Parathyroid adenoma (tissue), 2 donors: ENCODE measurements at regions not wholly inside any gene's neighbourhood (a gene's known extent, or its start where the extent isn't known, plus 50 kb on each side); places are given as distances from the start of the nearest gene placed in this dataset.

Experiments
- H2AFZ ChIP-seq: fragments of 300-600 bp; sonication (generic); one replicate; pipeline ENCODE4 v1.7.0; 2017; ENCODE audit warnings: antibody characterized with exemption, mild to moderate bottlenecking
- H3K27ac ChIP-seq: fragments of 300-600 bp; sonication (generic); one replicate; pipeline ENCODE4 v1.7.0; 2017
- H3K27me3 ChIP-seq: fragments of 300-600 bp; sonication (generic); one replicate; pipeline ENCODE4 v1.7.0; 2017; ENCODE audit warnings: low read length; ENCODE audit not compliant: control insufficient read depth, insufficient read depth
- H3K36me3 ChIP-seq: fragments of 300-600 bp; sonication (generic); one replicate; pipeline ENCODE4 v1.7.0; 2017; ENCODE audit warnings: low read length; ENCODE audit not compliant: control insufficient read depth, insufficient read depth
- H3K4me1 ChIP-seq: fragments of 300-600 bp; sonication (generic); one replicate; pipeline ENCODE4 v1.7.0; 2017; ENCODE audit warnings: control low read depth
- H3K4me2 ChIP-seq: fragments of 300-600 bp; sonication (generic); one replicate; pipeline ENCODE4 v1.7.0; 2017; ENCODE audit warnings: low read length
- H3K4me3 ChIP-seq: fragments of 300-600 bp; sonication (generic); one replicate; pipeline ENCODE4 v1.7.0; 2017; ENCODE audit warnings: low read depth, low read length
- H3K79me2 ChIP-seq: fragments of 300-600 bp; sonication (generic); one replicate; pipeline ENCODE4 v1.7.0; 2017; ENCODE audit warnings: control low read depth
- H3K9ac ChIP-seq: fragments of 300-600 bp; sonication (generic); one replicate; pipeline ENCODE4 v1.7.0; 2017; ENCODE audit warnings: mild to moderate bottlenecking
- H3K9me3 ChIP-seq: fragments of 300-600 bp; sonication (generic); one replicate; pipeline ENCODE4 v1.7.0; 2017; ENCODE audit warnings: low read length; ENCODE audit not compliant: control insufficient read depth
- TF ChIP-seq, protein P1 (sequence below): fragments of 300-600 bp; sonication (generic); IDR thresholded peaks from one replicate; pipeline ENCODE4 v1.7.0; 2017; ENCODE audit warnings: antibody characterized with exemption, mild to moderate bottlenecking
- donor health status: primary hyperparathyroidism.

DNA sequence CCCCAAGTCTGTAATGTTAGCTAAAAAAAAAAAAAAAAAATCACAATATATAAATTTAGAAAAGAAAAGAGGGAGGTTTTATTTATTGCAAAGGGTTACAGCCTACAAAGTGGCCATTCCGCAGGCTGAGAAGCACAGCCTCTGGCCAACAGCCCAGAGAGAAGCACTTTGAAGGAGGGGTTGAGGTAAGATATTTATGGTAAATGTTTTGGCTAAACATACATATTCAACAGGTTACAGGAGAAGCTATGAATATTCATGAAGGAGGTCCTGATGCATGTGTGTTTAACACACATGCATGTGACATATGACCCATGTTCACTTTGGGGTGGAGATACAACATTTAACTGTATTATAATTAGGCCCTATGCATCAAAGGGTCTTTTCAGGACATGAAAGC lies 158.5 kb downstream of the TMEM114 start:
- H3K27me3 ChIP-seq, result no peaks in the 10 kb centered on the region
- H3K9ac ChIP-seq, result no peak overlapping the region
- no peak overlapping the region for H2AFZ ChIP-seq
- H3K36me3 ChIP-seq, result no peaks in the 10 kb centered on the region
- H3K79me2 ChIP-seq, result no peaks in the 10 kb centered on the region
- H3K4me3 ChIP-seq, result no peak overlapping the region
- TF ChIP-seq, protein P1, sequence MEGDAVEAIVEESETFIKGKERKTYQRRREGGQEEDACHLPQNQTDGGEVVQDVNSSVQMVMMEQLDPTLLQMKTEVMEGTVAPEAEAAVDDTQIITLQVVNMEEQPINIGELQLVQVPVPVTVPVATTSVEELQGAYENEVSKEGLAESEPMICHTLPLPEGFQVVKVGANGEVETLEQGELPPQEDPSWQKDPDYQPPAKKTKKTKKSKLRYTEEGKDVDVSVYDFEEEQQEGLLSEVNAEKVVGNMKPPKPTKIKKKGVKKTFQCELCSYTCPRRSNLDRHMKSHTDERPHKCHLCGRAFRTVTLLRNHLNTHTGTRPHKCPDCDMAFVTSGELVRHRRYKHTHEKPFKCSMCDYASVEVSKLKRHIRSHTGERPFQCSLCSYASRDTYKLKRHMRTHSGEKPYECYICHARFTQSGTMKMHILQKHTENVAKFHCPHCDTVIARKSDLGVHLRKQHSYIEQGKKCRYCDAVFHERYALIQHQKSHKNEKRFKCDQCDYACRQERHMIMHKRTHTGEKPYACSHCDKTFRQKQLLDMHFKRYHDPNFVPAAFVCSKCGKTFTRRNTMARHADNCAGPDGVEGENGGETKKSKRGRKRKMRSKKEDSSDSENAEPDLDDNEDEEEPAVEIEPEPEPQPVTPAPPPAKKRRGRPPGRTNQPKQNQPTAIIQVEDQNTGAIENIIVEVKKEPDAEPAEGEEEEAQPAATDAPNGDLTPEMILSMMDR, result no peak
- H3K4me2 ChIP-seq, result no peak overlapping the region
- no peak overlapping the region for H3K27ac ChIP-seq
- H3K4me1 ChIP-seq, result no peaks in the 10 kb centered on the region
- no peaks in the 10 kb centered on the region for H3K9me3 ChIP-seq

DNA sequence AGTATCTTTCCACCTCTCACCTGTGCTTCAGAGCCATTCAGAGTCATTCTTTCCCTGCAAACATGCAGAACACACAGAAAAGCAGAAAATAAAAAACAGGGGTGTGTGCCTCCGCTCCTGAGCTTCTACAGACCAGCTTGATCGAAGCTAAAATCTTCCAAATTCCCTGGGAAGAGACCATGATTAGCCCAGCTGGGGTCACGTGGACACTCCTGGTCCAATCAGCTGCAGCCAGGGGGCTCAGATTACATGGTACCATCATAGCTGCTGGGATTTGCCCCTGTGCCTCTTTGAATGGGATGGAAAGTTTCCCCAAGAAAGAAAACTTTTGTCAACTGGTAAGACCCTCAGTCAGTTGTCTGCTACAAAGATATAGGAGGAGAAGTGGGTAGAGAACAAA lies 159.9 kb downstream of the TMEM114 start:
- H3K9ac ChIP-seq, result no peak overlapping the region
- H3K79me2 ChIP-seq, result no peaks in the 10 kb centered on the region
- H3K4me2 ChIP-seq, result no peak overlapping the region
- H3K27me3 ChIP-seq, result no peaks in the 10 kb centered on the region
- H3K4me3 ChIP-seq, result no peak overlapping the region
- no peaks in the 10 kb centered on the region for H3K4me1 ChIP-seq
- H3K36me3 ChIP-seq, result no peaks in the 10 kb centered on the region
- no peak overlapping the region for H3K27ac ChIP-seq
- no peaks in the 10 kb centered on the region for H3K9me3 ChIP-seq
- TF ChIP-seq, protein P1, result no peak
- no peak overlapping the region for H2AFZ ChIP-seq

DNA sequence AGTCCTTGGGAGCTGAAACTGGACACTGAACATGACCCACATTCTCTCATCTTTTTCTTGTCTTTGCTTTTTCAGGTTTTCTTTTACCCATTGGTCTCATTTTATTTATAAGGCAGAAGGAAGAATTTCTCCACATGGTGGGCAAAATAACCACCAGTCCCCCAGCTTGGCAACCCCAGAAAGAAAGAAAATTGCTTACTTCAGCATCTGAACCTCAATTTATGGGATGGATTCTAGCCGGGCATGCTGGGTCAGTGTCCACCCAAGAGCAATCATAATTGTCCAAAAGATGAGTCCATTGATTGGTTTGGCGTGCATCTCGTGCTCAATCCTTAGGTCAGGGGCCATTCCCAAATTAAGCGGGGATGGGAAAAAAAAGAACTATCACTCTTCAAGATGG lies 163.7 kb downstream of the TMEM114 start:
- TF ChIP-seq, protein P1, result no peak

DNA sequence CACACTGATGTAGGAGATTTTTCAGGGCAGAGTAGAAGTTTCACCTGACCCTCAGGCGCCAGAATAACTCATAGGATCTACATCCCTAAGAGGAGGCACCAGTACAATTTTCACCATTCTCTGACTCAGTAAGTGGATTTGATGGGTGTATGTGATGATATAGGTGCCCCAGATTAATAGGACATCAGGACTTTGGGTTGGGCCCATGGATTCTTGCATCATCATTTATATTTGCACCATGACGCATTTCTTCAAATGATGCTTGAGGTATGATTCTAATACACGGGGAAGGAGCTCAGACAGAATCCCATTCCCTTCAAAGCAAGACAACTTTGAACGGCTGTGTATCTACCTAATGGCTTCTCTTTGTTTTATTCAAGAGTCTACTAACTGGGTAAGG lies 173.2 kb downstream of the TMEM114 start:
- H3K4me3 ChIP-seq, result no peak overlapping the region
- no peaks in the 10 kb centered on the region for H3K79me2 ChIP-seq
- no peak overlapping the region for H3K27ac ChIP-seq
- TF ChIP-seq, protein P1, result no peak
- no peak overlapping the region for H2AFZ ChIP-seq
- H3K9me3 ChIP-seq, result no peaks in the 10 kb centered on the region
- H3K27me3 ChIP-seq, result no peaks in the 10 kb centered on the region
- no peaks in the 10 kb centered on the region for H3K4me1 ChIP-seq
- no peaks in the 10 kb centered on the region for H3K36me3 ChIP-seq
- H3K4me2 ChIP-seq, result no peak overlapping the region
- H3K9ac ChIP-seq, result no peak overlapping the region

More for the DNA sequence above, 163.7 kb downstream of the TMEM114 start:
- H3K4me1 ChIP-seq, result no peaks in the 10 kb centered on the region
- no peak overlapping the region for H3K4me2 ChIP-seq
- H3K9me3 ChIP-seq, result no peaks in the 10 kb centered on the region
- no peak overlapping the region for H3K4me3 ChIP-seq
- H3K9ac ChIP-seq, result no peak overlapping the region
- no peaks in the 10 kb centered on the region for H3K36me3 ChIP-seq
- H3K79me2 ChIP-seq, result no peaks in the 10 kb centered on the region
- H2AFZ ChIP-seq, result no peak overlapping the region
- H3K27me3 ChIP-seq, result no peaks in the 10 kb centered on the region
- H3K27ac ChIP-seq, result no peak overlapping the region

DNA sequence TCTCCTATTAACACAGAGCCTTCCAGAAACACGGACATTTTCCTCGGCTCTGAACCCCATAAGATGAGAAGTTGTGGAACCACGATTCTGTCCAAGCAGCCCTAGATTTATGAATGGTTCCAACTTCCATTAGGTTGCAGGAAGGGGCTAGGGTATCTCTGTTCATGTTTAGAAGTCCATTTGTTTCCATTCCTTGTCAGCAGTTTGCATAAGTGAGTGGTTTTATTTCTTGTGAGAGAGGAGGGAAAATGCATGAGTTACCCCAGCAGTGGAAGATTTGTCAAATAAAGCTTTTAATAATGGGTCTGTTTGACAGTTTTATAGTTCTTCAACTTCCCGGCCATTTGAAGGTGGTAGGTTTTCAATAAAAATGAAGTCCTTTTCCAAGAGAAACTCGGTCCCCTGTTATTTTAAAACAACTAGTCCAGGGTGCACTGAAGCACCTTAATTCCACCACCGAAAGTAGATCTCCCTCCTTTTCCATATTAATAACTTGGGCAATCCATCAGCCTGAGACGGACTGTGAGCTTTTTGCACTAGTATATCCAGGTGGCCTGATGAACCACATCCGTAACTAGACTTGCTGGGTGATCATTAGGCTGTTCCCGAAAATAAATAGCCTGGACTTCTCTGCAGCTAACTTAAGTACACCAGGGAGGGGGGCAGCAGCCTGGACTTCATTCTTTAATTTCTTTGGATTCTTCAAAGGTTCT lies 181.3 kb downstream of the TMEM114 start:
- no peaks in the 10 kb centered on the region for H3K36me3 ChIP-seq
- no peaks in the 10 kb centered on the region for H3K79me2 ChIP-seq
- no peaks in the 10 kb centered on the region for H3K27me3 ChIP-seq
- H3K4me1 ChIP-seq, result no peaks in the 10 kb centered on the region
- H3K4me3 ChIP-seq, result no peak overlapping the region
- H2AFZ ChIP-seq, result no peak overlapping the region
- no peak overlapping the region for H3K9ac ChIP-seq
- H3K27ac ChIP-seq, result no peak overlapping the region
- H3K4me2 ChIP-seq, result no peak overlapping the region
- no peaks in the 10 kb centered on the region for H3K9me3 ChIP-seq
- TF ChIP-seq, protein P1, result no peak
